H1 (cell line): ENCODE measurements at regions not wholly inside any gene's neighbourhood (a gene's known extent, or its start where the extent isn't known, plus 50 kb on each side); places are given as distances from the start of the nearest gene placed in this dataset.

Experiments used
- CTCF ChIA-PET: fragments of 300-600 bp; sonication (Branson Sonifier 250); formaldehyde crosslinking; loops from one replicate; lab custom pipeline; 2021; ENCODE audit not compliant: partially characterized antibody; lab: Charles Lee
- POLR2A ChIA-PET: fragments of 300-600 bp; sonication (Branson Sonifier 250); formaldehyde crosslinking; loops from one replicate; lab custom pipeline; 2021; ENCODE audit warnings: inconsistent platforms; ENCODE audit not compliant: partially characterized antibody; lab: Charles Lee
- DNase-seq, 2 experiments: peaks; one replicate each; pipeline versions ENCODE4 v3.0.0 to v3.0.0-alpha.2; 2010 to 2022; ENCODE audit warnings: low spot score in 2 of 2, low read depth in 1 of 2, mixed read lengths in 1 of 2
- FAIRE-seq: peaks from 2 replicates; lab custom pipeline; 2011; peaks lifted over from hg19 to GRCh38; lab: Jason Lieb, UNC
- H2AFZ ChIP-seq: 2 replicates; pipeline ENCODE4 v1.8.1; 2012; ENCODE audit warnings: low read length, inconsistent platforms
- H2AK5ac ChIP-seq: 2 replicates; pipeline ENCODE4 v1.6.1; 2013; ENCODE audit warnings: low read depth, low read length
- H2BK120ac ChIP-seq: replicated peaks from 2 replicates; pipeline ENCODE3; 2013; ENCODE audit warnings: low read depth, low read length, inconsistent platforms
- H2BK12ac ChIP-seq: 2 replicates; pipeline ENCODE4 v1.6.1; 2013; ENCODE audit warnings: low read depth, low read length
- H2BK15ac ChIP-seq: 2 replicates; pipeline ENCODE4 v1.6.1; 2013; ENCODE audit warnings: low read length
- H2BK20ac ChIP-seq: 2 replicates; pipeline ENCODE4 v1.6.1; 2013; ENCODE audit warnings: low read length
- H2BK5ac ChIP-seq: 2 replicates; pipeline ENCODE4 v1.6.1; 2013; ENCODE audit warnings: low read depth, low read length
- H3K14ac ChIP-seq: 2 replicates; pipeline ENCODE4 v1.6.1; 2013; ENCODE audit warnings: inconsistent platforms; ENCODE audit not compliant: insufficient read length
- H3K18ac ChIP-seq: 2 replicates; pipeline ENCODE4 v1.6.1; 2013; ENCODE audit warnings: low read length; ENCODE audit errors: extremely low read depth
- H3K23ac ChIP-seq: 2 replicates; pipeline ENCODE4 v1.6.1; 2013; ENCODE audit warnings: inconsistent platforms; ENCODE audit not compliant: insufficient read length
- H3K23me2 ChIP-seq: 2 replicates; pipeline ENCODE4 v1.6.1; 2013; ENCODE audit warnings: low read depth, low read length
- H3K27ac ChIP-seq: 2 replicates; pipeline ENCODE4 v1.6.1; 2011; ENCODE audit warnings: low read depth, low read length, inconsistent platforms
- H3K27me3 ChIP-seq, 4 experiments: replicated peaks in 1 of 4; 1 replicate in 1 of 4; 2 replicates in 3 of 4; pipeline versions ENCODE4 v1.6.1 to v1.8.1; 2011 to 2013; ENCODE audit warnings: low read length in 3 of 4, mild to moderate bottlenecking in 3 of 4, inconsistent platforms in 2 of 4, mixed read lengths in 2 of 4, moderate library complexity in 1 of 4; ENCODE audit not compliant: control insufficient read depth in 3 of 4, insufficient read depth in 3 of 4; ENCODE audit errors: extremely low read depth in 1 of 4
- H3K36me3 ChIP-seq, 4 experiments: 2 replicates each; pipeline versions ENCODE4 v1.6.1 to v1.8.1; 2011 to 2013; ENCODE audit warnings: mild to moderate bottlenecking in 4 of 4, low read length in 3 of 4, moderate library complexity in 2 of 4, control low read depth in 1 of 4, inconsistent platforms in 1 of 4; ENCODE audit not compliant: insufficient read depth in 4 of 4, control insufficient read depth in 2 of 4
- H3K4ac ChIP-seq: replicated peaks from 2 replicates; pipeline ENCODE3; 2013; ENCODE audit warnings: low read length, low read depth, mixed read lengths, inconsistent platforms; ENCODE audit not compliant: insufficient read length
- H3K4me1 ChIP-seq, 4 experiments: replicated peaks in 1 of 4; 1 replicate in 1 of 4; 2 replicates in 3 of 4; pipeline versions ENCODE4 v1.6.1 to v1.8.1; 2011 to 2013; ENCODE audit warnings: low read length in 3 of 4, inconsistent platforms in 2 of 4, mixed read lengths in 1 of 4; ENCODE audit not compliant: insufficient read depth in 4 of 4, control insufficient read depth in 3 of 4
- H3K4me2 ChIP-seq, 2 experiments: 2 replicates each; pipeline versions ENCODE4 v1.6.1 to v1.8.1; 2011 to 2013; ENCODE audit warnings: low read depth in 2 of 2, low read length in 2 of 2, control low read depth in 1 of 2, inconsistent platforms in 1 of 2, mild to moderate bottlenecking in 1 of 2; ENCODE audit not compliant: insufficient read depth in 1 of 2
- H3K4me3 ChIP-seq, 4 experiments: fragments of 200-600, 300-600 bp in 1 of 4; sonication (generic), shearing (Covaris generic), sonication (Bioruptor Twin) in 1 of 4; 2 replicates each; pipeline versions ENCODE4 v1.5.1 to v1.8.1; 2011 to 2016; ENCODE audit warnings: low read length in 4 of 4, low read depth in 3 of 4, control low read depth in 2 of 4, inconsistent platforms in 2 of 4, mild to moderate bottlenecking in 2 of 4, mixed read lengths in 1 of 4, moderate library complexity in 1 of 4; ENCODE audit not compliant: insufficient read depth in 2 of 4; ENCODE audit errors: extremely low read depth in 1 of 4
- H3K56ac ChIP-seq: replicated peaks from 2 replicates; pipeline ENCODE3; 2013; ENCODE audit warnings: low read depth, mild to moderate bottlenecking, mixed read lengths, low read length, inconsistent platforms; ENCODE audit not compliant: insufficient read length
- H3K79me1 ChIP-seq: 2 replicates; pipeline ENCODE4 v1.6.1; 2013; ENCODE audit warnings: low read depth, low read length, control low read depth
- H3K79me2 ChIP-seq, 2 experiments: 2 replicates each; pipeline versions ENCODE4 v1.6.1 to v1.8.1; 2012 to 2013; ENCODE audit warnings: low read length in 2 of 2, mild to moderate bottlenecking in 2 of 2, inconsistent platforms in 1 of 2; ENCODE audit not compliant: insufficient read depth in 2 of 2, control insufficient read depth in 1 of 2
- H3K9ac ChIP-seq, 4 experiments: replicated peaks in 1 of 4; 1 replicate in 1 of 4; 2 replicates in 3 of 4; pipeline versions ENCODE4 v1.6.1 to v1.8.1; 2011 to 2013; ENCODE audit warnings: low read depth in 3 of 4, low read length in 3 of 4, control low read depth in 2 of 4, mild to moderate bottlenecking in 2 of 4, moderate library complexity in 2 of 4, inconsistent platforms in 1 of 4; ENCODE audit errors: extremely low read depth in 1 of 4
- H3K9me3 ChIP-seq, 2 experiments: 2 replicates each; pipeline versions ENCODE4 v1.6.1 to v1.8.1; 2012 to 2013; ENCODE audit warnings: mild to moderate bottlenecking in 2 of 2, moderate library complexity in 2 of 2, control low read depth in 1 of 2, inconsistent platforms in 1 of 2, low read depth in 1 of 2, low read length in 1 of 2, mixed read lengths in 1 of 2; ENCODE audit not compliant: insufficient read depth in 2 of 2
- H4K20me1 ChIP-seq, 2 experiments: replicated peaks in 1 of 2; 2 replicates each; pipeline versions ENCODE3 to v1.8.1; 2011 to 2013; ENCODE audit warnings: inconsistent platforms in 2 of 2, low read length in 2 of 2, mild to moderate bottlenecking in 1 of 2; ENCODE audit not compliant: insufficient read depth in 2 of 2, control insufficient read depth in 1 of 2
- H4K5ac ChIP-seq: 2 replicates; pipeline ENCODE4 v1.6.1; 2013; ENCODE audit warnings: low read length, low read depth, mixed read lengths, inconsistent platforms; ENCODE audit not compliant: insufficient read length
- H4K8ac ChIP-seq: 2 replicates; pipeline ENCODE4 v1.8.0; 2013; ENCODE audit warnings: mild to moderate bottlenecking, moderate library complexity, low read length, inconsistent platforms; ENCODE audit not compliant: insufficient read depth; ENCODE audit errors: extremely low read depth
- H4K91ac ChIP-seq: replicated peaks from 2 replicates; pipeline ENCODE3; 2013; ENCODE audit warnings: low read length, mixed read lengths, inconsistent platforms; ENCODE audit not compliant: insufficient read length
- CHD1 ChIP-seq: IDR thresholded peaks from 2 replicates; pipeline ENCODE4 v1.6.1; 2012; ENCODE audit warnings: low read depth, low read length, improper control_type of control experiment
- EGR1 ChIP-seq: IDR thresholded peaks from 2 replicates; pipeline ENCODE4 v1.6.1; 2011; ENCODE audit warnings: low read depth, low read length, borderline replicate concordance
- KDM4A ChIP-seq: IDR thresholded peaks from one replicate; pipeline ENCODE4 v1.7.1; 2012; ENCODE audit warnings: low read depth, mild to moderate bottlenecking, moderate library complexity, low read length, inconsistent platforms; ENCODE audit not compliant: severe bottlenecking
- POU5F1 ChIP-seq: IDR thresholded peaks from 2 replicates; pipeline ENCODE4 v1.6.1; 2011; ENCODE audit warnings: low read depth, mild to moderate bottlenecking, low read length, moderate library complexity
- RBBP5 ChIP-seq: IDR thresholded peaks from 2 replicates; pipeline ENCODE4 v1.7.1; 2012; ENCODE audit warnings: low read depth, mild to moderate bottlenecking, inconsistent platforms, low read length, moderate library complexity, borderline replicate concordance
- TBP ChIP-seq: IDR thresholded peaks from 2 replicates; pipeline ENCODE4 v1.6.1; 2011; ENCODE audit warnings: low read depth, low read length, improper control_type of control experiment
- WGBS, 2 experiments: shearing (Covaris generic) in 1 of 2; methylation state at CpG; one replicate each; pipeline versions ENCODE4 v1.1.6 to v1.1.7; 2013 to 2015; ENCODE audit warnings: low lambda C conversion rate in 2 of 2, mixed read lengths in 2 of 2, inconsistent platforms in 1 of 2, low coverage in 1 of 2, missing lambda C conversion rate in 1 of 2; ENCODE audit not compliant: insufficient replicate concordance in 2 of 2, insufficient coverage in 1 of 2, insufficient read length in 1 of 2; ENCODE audit errors: extremely low coverage in 1 of 2, missing lambda C conversion rate in 1 of 2; 5-methylcytosine and 5-hydroxymethylcytosine counted together
- TF ChIP-seq, protein P1 (sequence below): IDR thresholded peaks from 2 replicates; pipeline ENCODE4 v1.6.1; 2011; ENCODE audit warnings: low read length, improper control_type of control experiment
- TF ChIP-seq, protein P2 (sequence below): IDR thresholded peaks from 2 replicates; pipeline ENCODE4 v1.6.1; 2012; ENCODE audit warnings: inconsistent platforms

DNA sequence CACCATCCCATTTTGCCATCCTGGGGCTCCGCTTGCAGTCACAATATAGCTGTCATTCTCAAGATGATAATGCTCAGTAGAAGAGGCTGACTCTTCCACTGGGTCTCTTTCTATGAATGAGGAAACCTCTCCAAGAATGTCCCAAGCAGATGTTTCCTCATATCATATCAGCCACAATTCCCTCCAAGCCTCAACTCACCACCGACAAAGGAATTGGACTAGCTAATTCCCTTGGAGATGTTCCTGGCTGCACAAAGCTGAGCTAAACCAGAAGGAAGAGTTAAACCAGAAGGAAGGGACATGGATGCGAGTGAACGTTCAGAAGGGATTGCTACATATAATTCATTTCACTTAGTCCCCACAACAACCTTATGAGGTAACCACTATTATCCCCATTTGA is 65.0 kb upstream of the NPAS2 start:
- TF ChIP-seq KDM4A (no peak), CHD1 (no peak), EGR1 (no peak), TBP (no peak), POU5F1 (no peak), RBBP5 (no peak)
- TF ChIP-seq, protein P1, sequence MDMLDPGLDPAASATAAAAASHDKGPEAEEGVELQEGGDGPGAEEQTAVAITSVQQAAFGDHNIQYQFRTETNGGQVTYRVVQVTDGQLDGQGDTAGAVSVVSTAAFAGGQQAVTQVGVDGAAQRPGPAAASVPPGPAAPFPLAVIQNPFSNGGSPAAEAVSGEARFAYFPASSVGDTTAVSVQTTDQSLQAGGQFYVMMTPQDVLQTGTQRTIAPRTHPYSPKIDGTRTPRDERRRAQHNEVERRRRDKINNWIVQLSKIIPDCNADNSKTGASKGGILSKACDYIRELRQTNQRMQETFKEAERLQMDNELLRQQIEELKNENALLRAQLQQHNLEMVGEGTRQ, result no peak
- TF ChIP-seq, protein P2, sequence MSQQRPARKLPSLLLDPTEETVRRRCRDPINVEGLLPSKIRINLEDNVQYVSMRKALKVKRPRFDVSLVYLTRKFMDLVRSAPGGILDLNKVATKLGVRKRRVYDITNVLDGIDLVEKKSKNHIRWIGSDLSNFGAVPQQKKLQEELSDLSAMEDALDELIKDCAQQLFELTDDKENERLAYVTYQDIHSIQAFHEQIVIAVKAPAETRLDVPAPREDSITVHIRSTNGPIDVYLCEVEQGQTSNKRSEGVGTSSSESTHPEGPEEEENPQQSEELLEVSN, result no peak
- H3K27ac ChIP-seq, result no peak overlapping the region

More for the DNA sequence above, 65.0 kb upstream of the NPAS2 start:
- no peak overlapping the region for H2BK120ac ChIP-seq
- H3K18ac ChIP-seq, result no peak overlapping the region
- 88% methylated on average over 4 of the region's 4 CpGs; no CpG with 5 or more reads in 1 of the 2 experiments for WGBS, 2 experiments
- H3K27me3 ChIP-seq, result no peaks in the 10 kb centered on the region
- H2BK5ac ChIP-seq, result no peak overlapping the region
- H3K23ac ChIP-seq, result no peak overlapping the region
- no peaks in the 10 kb centered on the region for H4K20me1 ChIP-seq
- H2AK5ac ChIP-seq, result no peak overlapping the region
- no peak overlapping the region for H3K14ac ChIP-seq
- no peak overlapping the region for H2BK15ac ChIP-seq
- no peaks in the 10 kb centered on the region for H3K79me2 ChIP-seq
- no peak overlapping the region for H2BK20ac ChIP-seq
- no peak overlapping the region for H3K56ac ChIP-seq
- H4K91ac ChIP-seq, result no peak overlapping the region
- no peaks in the 10 kb centered on the region for H3K4me1 ChIP-seq
- no peaks in the 10 kb centered on the region for H3K9me3 ChIP-seq
- no peaks in the 10 kb centered on the region for H3K79me1 ChIP-seq
- H4K8ac ChIP-seq, result no peak overlapping the region
- H3K4me2 ChIP-seq, result no peak overlapping the region
- no peak overlapping the region for H2BK12ac ChIP-seq
- H3K9ac ChIP-seq, result no peak overlapping the region
- no peaks in the 10 kb centered on the region for H3K23me2 ChIP-seq
- H3K36me3 ChIP-seq, result no peaks in the 10 kb centered on the region
- no peak overlapping the region for H3K4ac ChIP-seq
- no peak overlapping the region; the same call in 1 of the 2 replicates for H2AFZ ChIP-seq
- FAIRE-seq (no peak), DNase-seq (no peak)
- CTCF ChIA-PET, result interaction anchor here (0.7 kb wide), 1 partner anchor 24 kb away, joined by 3 read pairs; no protein-coding TSS in a partner anchor
- POLR2A ChIA-PET, result no interaction called here
- no peak overlapping the region for H3K4me3 ChIP-seq
- H4K5ac ChIP-seq, result no peak overlapping the region
